ENCODE measurements at regions not wholly inside any gene's neighbourhood (a gene's known extent, or its start where the extent isn't known, plus 50 kb on each side); places are given as distances from the start of the nearest gene placed in this dataset.

GRCh38 chr2:122927197-122927596 is 1097.9 kb upstream of the CNTNAP5 start:
- no peak for DNase-seq (ENCODE audit: low spot score)
- no peak for ATAC-seq (ENCODE audit: insufficient number of reproducible peaks, low FRiP score, low read depth)
- Histone ChIP-seq H3K4me3 (no peak overlapping the region), H3K4me1 (ENCODE audit: control insufficient read depth in 1 of 2, low read depth in 2 of 2) (no peaks in the 10 kb centered on the region), H3K36me3 (no peaks in the 10 kb centered on the region), H3K27ac (no peak overlapping the region), H3K9me3 (peaks cover 7% of the 10 kb centered on the region), H3K27me3 (replicated peaks; ENCODE audit: insufficient read depth) (no peaks in the 10 kb centered on the region)
- no peak for TF ChIP-seq CTCF (IDR thresholded peaks at IDR 0.05)

- DNase-seq (ENCODE audit: low spot score) (no peak), ATAC-seq (ENCODE audit: insufficient number of reproducible peaks, low FRiP score, low read depth) (no peak)
- peaks cover 7% of the 10 kb centered on the region for H3K9me3 ChIP-seq
- H3K27ac ChIP-seq, result no peak overlapping the region
- TF ChIP-seq CTCF (IDR thresholded peaks at IDR 0.05), result no peak
- no peaks in the 10 kb centered on the region for H3K4me1 ChIP-seq (ENCODE audit: control insufficient read depth in 1 of 2, low read depth in 2 of 2)
- H3K4me3 ChIP-seq, result no peak overlapping the region
- H3K27me3 ChIP-seq (replicated peaks; ENCODE audit: insufficient read depth), result no peaks in the 10 kb centered on the region
- H3K36me3 ChIP-seq, result no peaks in the 10 kb centered on the region
Measured at GRCh38 chr2:122927710-122928557, 1097.2 kb upstream of the CNTNAP5 start.

- no peak for ATAC-seq (ENCODE audit: insufficient number of reproducible peaks, low FRiP score, low read depth)
- no peak for TF ChIP-seq CTCF (IDR thresholded peaks at IDR 0.05)
- H3K27ac ChIP-seq, result no peak overlapping the region
Measured at GRCh38 chr2:122929347-122929746, 1095.7 kb upstream of the CNTNAP5 start.

GRCh38 chr2:122935506-122935905 is 1089.6 kb upstream of the CNTNAP5 start:
- ATAC-seq (ENCODE audit: insufficient number of reproducible peaks, low FRiP score, low read depth) (no peak), DNase-seq (ENCODE audit: low spot score) (no peak)
- Histone ChIP-seq H3K36me3 (no peaks in the 10 kb centered on the region), H3K4me1 (ENCODE audit: control insufficient read depth in 1 of 2, low read depth in 2 of 2) (no peaks in the 10 kb centered on the region), H3K27ac (no peak overlapping the region), H3K9me3 (no peaks in the 10 kb centered on the region), H3K4me3 (no peak overlapping the region), H3K27me3 (replicated peaks; ENCODE audit: insufficient read depth) (no peaks in the 10 kb centered on the region)
- no peak for TF ChIP-seq CTCF (IDR thresholded peaks at IDR 0.05)

More at GRCh38 chr2:122929347-122929746, 1095.7 kb upstream of the CNTNAP5 start:
- Histone ChIP-seq H3K4me1 (ENCODE audit: control insufficient read depth in 1 of 2, low read depth in 2 of 2) (no peaks in the 10 kb centered on the region), H3K36me3 (no peaks in the 10 kb centered on the region), H3K4me3 (no peak overlapping the region), H3K9me3 (peaks cover 7% of the 10 kb centered on the region), H3K27me3 (replicated peaks; ENCODE audit: insufficient read depth) (no peaks in the 10 kb centered on the region)
- DNase-seq (ENCODE audit: low spot score), result no peak

GRCh38 chr2:122939796-122940195 is 1085.3 kb upstream of the CNTNAP5 start:
- no peaks in the 10 kb centered on the region for H3K4me1 ChIP-seq (ENCODE audit: control insufficient read depth in 1 of 2, low read depth in 2 of 2)
- no peaks in the 10 kb centered on the region for H3K9me3 ChIP-seq
- H3K4me3 ChIP-seq, result no peak overlapping the region
- ATAC-seq (ENCODE audit: insufficient number of reproducible peaks, low FRiP score, low read depth) (no peak), DNase-seq (ENCODE audit: low spot score) (no peak)
- H3K36me3 ChIP-seq, result no peaks in the 10 kb centered on the region
- no peak overlapping the region for H3K27ac ChIP-seq
- no peaks in the 10 kb centered on the region for H3K27me3 ChIP-seq (replicated peaks; ENCODE audit: insufficient read depth)
- no peak for TF ChIP-seq CTCF (IDR thresholded peaks at IDR 0.05)
